GM13976 (cell line): ENCODE measurements at regions not wholly inside any gene's neighbourhood (a gene's known extent, or its start where the extent isn't known, plus 50 kb on each side); places are given as distances from the start of the nearest gene placed in this dataset.

ENCODE experiments used
- DNase-seq: peaks from one replicate; pipeline ENCODE4 v3.0.0; 2012; ENCODE audit warnings: low spot score
- in situ Hi-C: fragments of 300-500 bp; cut with MboI; formaldehyde crosslinking; loops from one replicate; pipeline ENCODE4 v1.12.0; 2022; ENCODE audit warnings: low sequenced_read_pairs, mixed read lengths, inconsistent platforms; ENCODE audit not compliant: unreplicated experiment
- TF ChIP-seq, protein P1 (sequence below): IDR thresholded peaks from 2 replicates; pipeline ENCODE4 v1.5.1; 2012; ENCODE audit warnings: borderline replicate concordance, mild to moderate bottlenecking; ENCODE audit not compliant: insufficient read depth; ENCODE audit errors: extremely low read depth, missing control alignments, control extremely low read depth

DNA sequence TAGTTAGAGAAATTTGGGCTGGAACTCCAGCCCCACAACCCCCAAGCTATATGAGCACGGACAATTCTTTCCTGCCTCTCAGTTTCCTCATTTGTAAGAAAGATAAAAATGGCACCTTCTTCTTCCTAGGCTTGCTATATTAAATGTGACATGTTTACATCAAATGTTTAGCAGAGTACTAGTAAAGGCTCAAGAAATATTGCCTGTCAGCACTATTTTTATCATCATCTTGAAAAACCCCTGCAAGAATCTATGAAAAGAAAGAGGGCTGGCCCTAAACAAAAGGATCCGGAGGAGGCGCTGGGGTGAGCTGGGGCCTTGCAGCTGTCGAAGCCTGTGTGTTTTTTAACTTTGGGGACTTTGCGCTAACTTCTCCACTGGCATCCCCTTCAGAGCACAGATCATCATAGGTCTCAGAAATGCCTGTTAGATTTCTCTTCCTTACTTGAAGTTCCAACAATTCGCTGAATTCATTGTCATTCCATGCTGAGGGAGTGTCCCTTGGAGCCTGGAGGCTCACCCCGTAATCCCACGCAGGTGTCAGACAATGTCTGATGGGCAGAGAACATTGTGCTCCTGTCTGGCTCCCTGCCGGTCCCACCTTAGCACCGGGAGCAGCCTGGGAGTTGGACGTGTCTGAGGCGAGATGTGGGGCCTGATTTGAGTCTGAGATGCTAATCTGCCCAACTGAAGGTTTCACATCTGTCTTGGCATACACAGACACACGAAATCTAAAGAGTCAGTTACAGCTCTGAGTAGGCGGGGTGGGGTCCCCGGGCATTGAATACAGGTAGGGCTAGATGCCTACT lies 206.8 kb downstream of the NUAK1 start:
- in situ Hi-C loops = no loop called here
- TF ChIP-seq, protein P1, sequence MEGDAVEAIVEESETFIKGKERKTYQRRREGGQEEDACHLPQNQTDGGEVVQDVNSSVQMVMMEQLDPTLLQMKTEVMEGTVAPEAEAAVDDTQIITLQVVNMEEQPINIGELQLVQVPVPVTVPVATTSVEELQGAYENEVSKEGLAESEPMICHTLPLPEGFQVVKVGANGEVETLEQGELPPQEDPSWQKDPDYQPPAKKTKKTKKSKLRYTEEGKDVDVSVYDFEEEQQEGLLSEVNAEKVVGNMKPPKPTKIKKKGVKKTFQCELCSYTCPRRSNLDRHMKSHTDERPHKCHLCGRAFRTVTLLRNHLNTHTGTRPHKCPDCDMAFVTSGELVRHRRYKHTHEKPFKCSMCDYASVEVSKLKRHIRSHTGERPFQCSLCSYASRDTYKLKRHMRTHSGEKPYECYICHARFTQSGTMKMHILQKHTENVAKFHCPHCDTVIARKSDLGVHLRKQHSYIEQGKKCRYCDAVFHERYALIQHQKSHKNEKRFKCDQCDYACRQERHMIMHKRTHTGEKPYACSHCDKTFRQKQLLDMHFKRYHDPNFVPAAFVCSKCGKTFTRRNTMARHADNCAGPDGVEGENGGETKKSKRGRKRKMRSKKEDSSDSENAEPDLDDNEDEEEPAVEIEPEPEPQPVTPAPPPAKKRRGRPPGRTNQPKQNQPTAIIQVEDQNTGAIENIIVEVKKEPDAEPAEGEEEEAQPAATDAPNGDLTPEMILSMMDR = no peak

DNA sequence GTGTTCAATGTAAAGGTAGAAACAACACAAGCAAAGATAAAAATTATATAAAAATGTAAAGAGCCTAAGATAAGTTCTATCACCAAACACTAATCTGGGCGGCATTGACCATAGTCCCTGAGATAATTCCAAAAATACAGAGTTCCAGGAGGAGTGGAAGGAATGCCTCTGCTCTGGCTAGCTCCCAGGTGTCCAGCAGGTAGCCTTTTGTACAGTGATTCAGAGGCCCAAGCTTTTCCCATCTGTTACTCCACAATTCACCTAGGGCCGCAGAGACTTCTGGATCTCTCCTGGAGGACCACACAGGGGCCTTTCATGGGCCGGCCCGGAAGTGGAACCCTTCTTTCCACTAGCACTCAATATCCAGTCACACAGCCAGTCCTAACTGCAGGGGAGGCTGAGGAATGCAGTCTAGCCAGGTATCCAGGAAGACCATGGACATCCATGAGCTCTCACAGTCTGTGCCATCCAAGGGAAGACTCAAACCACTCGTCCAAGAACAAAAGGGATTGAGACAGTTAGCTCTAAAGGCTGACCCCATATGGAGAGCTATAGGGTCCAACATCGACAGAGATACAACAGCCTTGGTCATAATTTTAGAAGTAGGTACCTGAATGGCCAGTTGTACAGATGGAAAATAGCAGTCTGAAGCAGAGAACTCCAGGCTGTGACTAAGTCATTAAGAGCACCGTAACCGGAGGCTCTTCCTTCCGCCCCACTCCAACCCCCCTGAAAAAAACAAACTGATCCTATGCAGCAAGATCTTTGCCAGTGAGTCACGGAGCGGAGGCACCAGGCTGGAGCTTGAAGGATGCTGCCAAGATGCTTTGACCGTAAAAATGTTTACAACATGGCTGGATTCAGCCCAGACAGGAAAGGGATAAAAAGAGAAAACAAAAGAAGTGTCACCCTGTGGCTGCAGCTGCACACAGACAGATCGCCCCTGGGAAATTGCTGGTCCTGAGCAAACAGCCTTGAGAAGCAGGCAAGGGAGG lies 204.8 kb downstream of the NUAK1 start:
- TF ChIP-seq, protein P1 = no peak
- in situ Hi-C loops = no loop called here
- no peak for DNase-seq

More for the DNA sequence above, 206.8 kb downstream of the NUAK1 start:
- DNase-seq = no peak

DNA sequence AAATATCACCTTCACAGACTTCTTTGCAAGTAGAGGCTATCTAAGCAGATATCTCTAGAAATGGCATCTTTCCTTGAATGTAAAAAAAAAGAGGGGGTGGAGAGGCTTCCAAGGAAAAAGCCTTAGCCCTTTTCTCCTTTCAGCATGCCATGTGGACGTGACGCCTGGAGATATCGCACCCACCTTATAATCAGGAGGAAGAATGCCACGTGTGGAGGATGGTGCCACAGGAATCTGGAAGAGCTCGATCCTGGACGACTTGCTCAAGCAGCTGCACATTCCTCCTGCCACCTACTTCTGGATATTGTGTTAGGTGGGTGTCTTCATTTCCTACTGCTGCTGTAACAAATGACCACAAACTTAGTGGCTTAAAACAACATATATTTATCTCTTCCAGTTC lies 203.6 kb downstream of the NUAK1 start:
- DNase-seq = no peak
- TF ChIP-seq, protein P1 = no peak
- in situ Hi-C loops = no loop called here

DNA sequence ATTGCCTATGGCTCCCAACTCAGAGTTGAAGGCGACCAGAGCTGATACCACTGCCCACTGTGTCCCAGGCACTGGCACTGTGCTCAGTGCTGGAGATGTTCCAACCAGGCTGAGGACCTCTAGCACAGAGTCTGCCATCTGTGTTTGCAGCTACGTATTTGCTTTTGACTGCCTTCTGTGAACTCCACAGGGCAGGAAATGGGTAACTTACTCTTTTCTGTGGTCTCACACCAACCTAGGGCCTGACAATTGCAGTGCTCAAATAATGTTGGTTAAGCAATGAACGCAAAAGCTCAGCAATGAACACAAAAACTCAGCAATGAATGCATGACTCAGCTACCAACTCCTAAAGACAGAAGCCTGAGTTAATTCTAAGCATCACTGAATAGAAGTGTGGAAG lies 202.8 kb downstream of the NUAK1 start:
- DNase-seq = no peak
- TF ChIP-seq, protein P1 = no peak
- in situ Hi-C loops = no loop called here

DNA sequence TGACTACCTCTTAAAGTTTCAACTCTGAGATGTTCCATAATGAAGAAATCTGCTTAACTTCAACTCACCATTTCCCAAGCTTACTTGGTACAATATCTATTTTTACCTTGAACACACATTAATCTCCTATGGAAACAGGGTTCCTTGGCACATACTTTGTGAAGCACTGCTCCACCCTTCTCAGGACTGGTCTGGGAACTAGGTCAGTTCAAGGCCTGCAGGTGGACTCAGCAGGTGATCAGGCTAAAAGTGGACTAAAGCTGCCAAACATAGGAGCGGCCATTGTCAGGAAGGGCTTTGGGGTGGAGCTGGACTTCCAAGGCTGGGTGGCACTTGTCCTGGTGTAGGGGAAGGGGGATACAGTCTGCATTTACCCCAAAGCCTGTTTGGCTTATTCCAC lies 202.3 kb downstream of the NUAK1 start:
- TF ChIP-seq, protein P1 = no peak
- in situ Hi-C loops = no loop called here
- no peak for DNase-seq

DNA sequence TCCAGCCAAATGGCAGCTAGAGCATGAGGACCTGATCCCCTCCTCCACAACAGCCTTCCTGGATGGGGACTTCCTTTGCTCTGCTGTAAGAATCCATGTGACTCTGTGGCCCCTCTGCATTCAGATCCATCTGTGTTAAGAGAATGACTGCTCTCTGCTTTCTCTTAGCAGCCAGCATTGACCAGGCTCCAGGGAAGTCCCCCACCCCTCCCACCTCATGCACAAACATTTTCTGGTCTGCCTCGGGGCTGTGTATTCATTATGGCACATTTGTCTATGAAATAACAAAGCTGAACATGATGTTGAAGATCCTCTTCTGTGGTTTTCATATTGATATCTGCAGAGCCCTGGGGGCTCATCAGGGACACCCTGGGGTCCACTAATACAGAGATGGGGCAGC lies 201.7 kb downstream of the NUAK1 start:
- in situ Hi-C loops = no loop called here
- TF ChIP-seq, protein P1 = no peak
- no peak for DNase-seq
